Fibroblast of pulmonary artery (primary cell): ENCODE measurements at regions not wholly inside any gene's neighbourhood (a gene's known extent, or its start where the extent isn't known, plus 50 kb on each side); places are given as distances from the start of the nearest gene placed in this dataset.

Experiments used
- DNase-seq: peaks from one replicate; pipeline ENCODE4 v3.0.0-alpha.2; 2010; ENCODE audit warnings: low read depth
- H3K4me3 ChIP-seq: replicated peaks from 2 replicates; pipeline ENCODE4 v1.5.1; 2011; ENCODE audit warnings: low read depth, mild to moderate bottlenecking, control low read depth, low read length, moderate library complexity
- CTCF ChIP-seq: IDR thresholded peaks from 2 replicates; pipeline ENCODE4 v1.5.1; 2011; ENCODE audit warnings: mild to moderate bottlenecking, control low read depth, low read length, inconsistent platforms; ENCODE audit errors: missing control alignments

- DNase-seq = no peak
- H3K4me3 ChIP-seq = no peak overlapping the region
- no peak for TF ChIP-seq CTCF
Measured at GRCh38 chr2:122319539-122320132, 564.2 kb downstream of the TSN start.

- no peak for TF ChIP-seq CTCF
- no peak overlapping the region for H3K4me3 ChIP-seq
- no peak for DNase-seq
Measured at GRCh38 chr2:122322815-122323214, 567.4 kb downstream of the TSN start.

- no peak overlapping the region for H3K4me3 ChIP-seq
- no peak for TF ChIP-seq CTCF
- DNase-seq = no peak
Measured at GRCh38 chr2:122323927-122324326, 568.5 kb downstream of the TSN start.

GRCh38 chr2:122326471-122326870 is 571.0 kb downstream of the TSN start:
- H3K4me3 ChIP-seq = no peak overlapping the region
- no peak for TF ChIP-seq CTCF

GRCh38 chr2:122328816-122329215 is 573.4 kb downstream of the TSN start:
- H3K4me3 ChIP-seq = no peak overlapping the region
- TF ChIP-seq CTCF = no peak
- DNase-seq = peak; percentile 13

More at GRCh38 chr2:122326471-122326870, 571.0 kb downstream of the TSN start:
- DNase-seq = no peak

GRCh38 chr2:122329278-122329677 is 573.8 kb downstream of the TSN start:
- DNase-seq = no peak
- H3K4me3 ChIP-seq = no peak overlapping the region
- TF ChIP-seq CTCF = no peak

- no peak for DNase-seq
- no peak for TF ChIP-seq CTCF
- no peak overlapping the region for H3K4me3 ChIP-seq
Measured at GRCh38 chr2:122333932-122334331, 578.5 kb downstream of the TSN start.
